ENCODE measurements at regions not wholly inside any gene's neighbourhood (a gene's known extent, or its start where the extent isn't known, plus 50 kb on each side); places are given as distances from the start of the nearest gene placed in this dataset.
"Not testable (repeated sequence)": the region's sequence is repeated elsewhere in the genome, so short reads cannot be mapped to it uniquely, and the experiment has no call there.

GRCh38 chr16:73101568-73101967 lies 53.6 kb upstream of the ZFHX3 start:
- TF ChIP-seq POLR2AphosphoS5 (IDR thresholded peaks at IDR 0.05; ENCODE audit: insufficient read depth in 1 of 2, low read depth in 1 of 2) (no peak), POLR2A (IDR thresholded peaks at IDR 0.05) (no peak), CTCF (IDR thresholded peaks at IDR 0.05) (no peak)
- H3K9me3 ChIP-seq = no peaks in the 10 kb centered on the region
- no peak overlapping the region for H3K27ac ChIP-seq
- H3K36me3 ChIP-seq = no peaks in the 10 kb centered on the region
- no peaks in the 10 kb centered on the region for H3K4me1 ChIP-seq
- no peak for DNase-seq (ENCODE audit: extremely low spot score in 2 of 2)
- H3K27me3 ChIP-seq = no peaks in the 10 kb centered on the region
- intact Hi-C loops (cut with DNase I) = no loop called here
- H3K4me3 ChIP-seq = no peak overlapping the region

DNA sequence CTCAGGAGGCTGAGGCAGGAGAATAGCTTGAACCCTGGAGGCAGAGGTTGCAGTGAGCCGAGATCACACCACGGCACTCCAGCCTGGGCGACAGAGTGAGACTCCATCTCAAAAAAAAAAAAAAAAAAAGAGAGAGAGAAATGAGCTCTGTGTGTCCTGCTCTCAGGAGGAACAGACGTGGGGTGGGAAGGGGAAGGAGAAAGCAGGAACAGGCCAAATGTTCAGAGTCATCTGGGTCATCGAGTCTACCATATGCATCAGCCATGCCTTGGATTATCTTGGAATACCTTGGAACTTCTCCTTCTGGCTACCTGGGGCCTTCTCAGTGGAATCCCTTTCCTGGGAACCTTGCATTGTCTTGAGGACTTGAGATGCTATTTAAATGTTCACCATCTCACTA lies 51.7 kb upstream of the ZFHX3 start:
- intact Hi-C loops (cut with DNase I); H3K36me3 ChIP-seq; H3K9me3 ChIP-seq; DNase-seq (ENCODE audit: extremely low spot score in 2 of 2); H3K27ac ChIP-seq; H3K27me3 ChIP-seq; H3K4me3 ChIP-seq; H3K4me1 ChIP-seq: not testable (repeated sequence)

Data from vagina (tissue), 2 donors.